ENCODE measurements at regions not wholly inside any gene's neighbourhood (a gene's known extent, or its start where the extent isn't known, plus 50 kb on each side); places are given as distances from the start of the nearest gene placed in this dataset.

- no peaks in the 10 kb centered on the region for H3K9me2 ChIP-seq (ENCODE audit: low read depth, low read length)
- no peaks in the 10 kb centered on the region for H3K79me2 ChIP-seq (ENCODE audit: insufficient read depth, low read length)
- no peak overlapping the region for H2AFZ ChIP-seq (ENCODE audit: low read length)
- H3K9ac ChIP-seq (ENCODE audit: low read length) = no peak overlapping the region
- no peak overlapping the region for H3K4me3 ChIP-seq (ENCODE audit: low read depth, low read length, poor library complexity, severe bottlenecking)
- H3K27me3 ChIP-seq (ENCODE audit: insufficient read depth, low read length) = no peaks in the 10 kb centered on the region
- TF ChIP-seq, protein P1, sequence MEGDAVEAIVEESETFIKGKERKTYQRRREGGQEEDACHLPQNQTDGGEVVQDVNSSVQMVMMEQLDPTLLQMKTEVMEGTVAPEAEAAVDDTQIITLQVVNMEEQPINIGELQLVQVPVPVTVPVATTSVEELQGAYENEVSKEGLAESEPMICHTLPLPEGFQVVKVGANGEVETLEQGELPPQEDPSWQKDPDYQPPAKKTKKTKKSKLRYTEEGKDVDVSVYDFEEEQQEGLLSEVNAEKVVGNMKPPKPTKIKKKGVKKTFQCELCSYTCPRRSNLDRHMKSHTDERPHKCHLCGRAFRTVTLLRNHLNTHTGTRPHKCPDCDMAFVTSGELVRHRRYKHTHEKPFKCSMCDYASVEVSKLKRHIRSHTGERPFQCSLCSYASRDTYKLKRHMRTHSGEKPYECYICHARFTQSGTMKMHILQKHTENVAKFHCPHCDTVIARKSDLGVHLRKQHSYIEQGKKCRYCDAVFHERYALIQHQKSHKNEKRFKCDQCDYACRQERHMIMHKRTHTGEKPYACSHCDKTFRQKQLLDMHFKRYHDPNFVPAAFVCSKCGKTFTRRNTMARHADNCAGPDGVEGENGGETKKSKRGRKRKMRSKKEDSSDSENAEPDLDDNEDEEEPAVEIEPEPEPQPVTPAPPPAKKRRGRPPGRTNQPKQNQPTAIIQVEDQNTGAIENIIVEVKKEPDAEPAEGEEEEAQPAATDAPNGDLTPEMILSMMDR (IDR thresholded peaks at IDR 0.05; ENCODE audit: low read length) = no peak
- no peak for TF ChIP-seq EZH2 (IDR thresholded peaks at IDR 0.05; ENCODE audit: borderline replicate concordance, low read length)
- no peaks in the 10 kb centered on the region for H3K36me3 ChIP-seq (ENCODE audit: insufficient read depth, low read length)
- no peak overlapping the region for H3K4me2 ChIP-seq (ENCODE audit: low read length)
- no peaks in the 10 kb centered on the region for H3F3A ChIP-seq (ENCODE audit: insufficient read depth, low read length)
- H4K20me1 ChIP-seq (ENCODE audit: insufficient read depth, low read length) = no peaks in the 10 kb centered on the region
- H3K27ac ChIP-seq (ENCODE audit: low read depth, low read length, poor library complexity, severe bottlenecking) = no peak overlapping the region
- no peaks in the 10 kb centered on the region for H3K9me3 ChIP-seq (ENCODE audit: low read length)
- H3K4me1 ChIP-seq (ENCODE audit: insufficient read depth, low read length, severe bottlenecking) = peaks cover 17% of the 10 kb centered on the region
Observed at GRCh38 chr4:105059337-105059736, 87.3 kb upstream of the TET2 start.

- peaks cover 17% of the 10 kb centered on the region for H3K4me1 ChIP-seq (ENCODE audit: insufficient read depth, low read length, severe bottlenecking)
- no peak overlapping the region for H3K4me3 ChIP-seq (ENCODE audit: low read depth, low read length, poor library complexity, severe bottlenecking)
- H3F3A ChIP-seq (ENCODE audit: insufficient read depth, low read length) = no peaks in the 10 kb centered on the region
- H3K9ac ChIP-seq (ENCODE audit: low read length) = no peak overlapping the region
- H3K79me2 ChIP-seq (ENCODE audit: insufficient read depth, low read length) = no peaks in the 10 kb centered on the region
- no peaks in the 10 kb centered on the region for H3K9me3 ChIP-seq (ENCODE audit: low read length)
- TF ChIP-seq EZH2 (IDR thresholded peaks at IDR 0.05; ENCODE audit: borderline replicate concordance, low read length) = no peak
- TF ChIP-seq, protein P1 (IDR thresholded peaks at IDR 0.05; ENCODE audit: low read length) = no peak
- H3K27me3 ChIP-seq (ENCODE audit: insufficient read depth, low read length) = no peaks in the 10 kb centered on the region
- H3K36me3 ChIP-seq (ENCODE audit: insufficient read depth, low read length) = no peaks in the 10 kb centered on the region
- no peaks in the 10 kb centered on the region for H4K20me1 ChIP-seq (ENCODE audit: insufficient read depth, low read length)
- no peaks in the 10 kb centered on the region for H3K9me2 ChIP-seq (ENCODE audit: low read depth, low read length)
- peak overlapping the region; percentile 62 for H3K27ac ChIP-seq (ENCODE audit: low read depth, low read length, poor library complexity, severe bottlenecking)
- H3K4me2 ChIP-seq (ENCODE audit: low read length) = peak overlapping the region; percentile 40; the same call in 1 of the 2 replicates
- no peak overlapping the region for H2AFZ ChIP-seq (ENCODE audit: low read length)
Observed at GRCh38 chr4:105060628-105061027, 86.0 kb upstream of the TET2 start.

- Histone ChIP-seq H3F3A (ENCODE audit: insufficient read depth, low read length) (no peaks in the 10 kb centered on the region), H3K4me3 (ENCODE audit: low read depth, low read length, poor library complexity, severe bottlenecking) (peak overlapping the region; percentile 5), H3K9ac (ENCODE audit: low read length) (no peak overlapping the region; the same call in 1 of the 2 replicates), H3K9me2 (ENCODE audit: low read depth, low read length) (no peaks in the 10 kb centered on the region), H2AFZ (ENCODE audit: low read length) (peak overlapping the region; percentile 77; the same call in 1 of the 2 replicates), H3K79me2 (ENCODE audit: insufficient read depth, low read length) (no peaks in the 10 kb centered on the region), H3K4me1 (ENCODE audit: insufficient read depth, low read length, severe bottlenecking) (peaks cover 17% of the 10 kb centered on the region), H3K27me3 (ENCODE audit: insufficient read depth, low read length) (no peaks in the 10 kb centered on the region), H3K9me3 (ENCODE audit: low read length) (no peaks in the 10 kb centered on the region), H3K4me2 (ENCODE audit: low read length) (peak overlapping the region; percentile 40), H3K27ac (ENCODE audit: low read depth, low read length, poor library complexity, severe bottlenecking) (peak overlapping the region; percentile 62), H3K36me3 (ENCODE audit: insufficient read depth, low read length) (no peaks in the 10 kb centered on the region), H4K20me1 (ENCODE audit: insufficient read depth, low read length) (no peaks in the 10 kb centered on the region)
- TF ChIP-seq, protein P1 (IDR thresholded peaks at IDR 0.05; ENCODE audit: low read length) = no peak
- TF ChIP-seq EZH2 (IDR thresholded peaks at IDR 0.05; ENCODE audit: borderline replicate concordance, low read length) = no peak
Observed at GRCh38 chr4:105061136-105061696, 85.5 kb upstream of the TET2 start.
